ENCODE measurements at regions not wholly inside any gene's neighbourhood (a gene's known extent, or its start where the extent isn't known, plus 50 kb on each side); places are given as distances from the start of the nearest gene placed in this dataset.
"Not testable (repeated sequence)": the region's sequence is repeated elsewhere in the genome, so short reads cannot be mapped to it uniquely, and the experiment has no call there.

DNA sequence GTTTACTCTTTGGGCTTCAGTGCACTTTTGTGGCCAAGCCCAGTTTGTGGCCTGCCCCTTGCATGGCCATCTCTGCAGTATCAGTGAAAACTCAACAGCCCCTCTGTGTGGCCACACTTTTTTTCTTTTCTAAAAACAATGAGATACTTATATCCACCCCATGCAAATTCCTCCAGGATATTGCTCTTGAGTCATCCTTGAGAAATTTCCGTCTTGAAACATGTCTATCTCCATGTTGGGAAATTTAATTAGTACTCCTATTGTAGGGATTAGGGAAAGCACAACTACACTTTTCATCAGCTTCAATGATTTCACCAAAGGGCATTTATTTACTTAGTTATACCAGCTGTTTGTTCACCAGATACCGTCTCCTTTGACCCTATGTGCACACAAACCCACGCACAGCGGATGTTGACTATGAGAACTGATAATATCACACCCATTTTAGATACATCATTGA is 993.1 kb downstream of the TSN start:
- no peak for DNase-seq

DNA sequence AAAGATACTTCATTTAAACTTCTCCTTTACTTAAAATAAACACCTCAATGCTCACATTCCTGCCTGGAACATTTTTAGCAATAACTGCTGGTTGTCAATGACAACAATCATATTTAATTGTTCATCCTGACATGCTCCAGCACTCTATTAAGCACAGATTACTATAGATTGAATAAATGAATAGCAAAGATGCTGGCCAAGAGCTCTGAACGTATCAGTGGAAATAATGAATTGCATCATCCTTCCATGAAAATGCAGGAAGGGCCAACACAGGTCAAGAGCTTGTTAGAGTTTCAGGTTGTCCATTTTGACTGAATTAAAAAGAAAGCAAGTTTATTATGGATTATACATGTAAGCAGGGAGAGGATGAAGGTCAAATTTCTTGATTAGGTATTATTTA is 994.0 kb downstream of the TSN start:
- DNase-seq, result no peak

DNA sequence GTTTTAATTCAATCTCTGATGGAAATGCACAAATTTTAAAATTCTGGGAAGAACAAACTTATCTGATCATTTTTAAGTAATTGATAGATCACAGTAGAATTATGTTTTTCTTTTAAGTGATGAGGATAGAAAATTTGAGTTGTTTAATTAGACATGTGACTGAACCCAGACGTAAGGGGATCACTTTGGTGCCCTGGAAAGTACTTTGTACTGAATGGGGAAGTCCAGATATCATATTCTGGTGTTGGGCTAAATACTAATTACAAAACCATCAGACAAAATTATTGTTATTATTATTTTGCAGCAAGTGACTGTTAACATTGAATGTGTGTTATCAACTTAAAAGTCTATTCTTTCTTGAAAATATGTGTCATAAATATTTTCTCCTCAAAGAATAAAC is 994.6 kb downstream of the TSN start:
- DNase-seq, result no peak

DNA sequence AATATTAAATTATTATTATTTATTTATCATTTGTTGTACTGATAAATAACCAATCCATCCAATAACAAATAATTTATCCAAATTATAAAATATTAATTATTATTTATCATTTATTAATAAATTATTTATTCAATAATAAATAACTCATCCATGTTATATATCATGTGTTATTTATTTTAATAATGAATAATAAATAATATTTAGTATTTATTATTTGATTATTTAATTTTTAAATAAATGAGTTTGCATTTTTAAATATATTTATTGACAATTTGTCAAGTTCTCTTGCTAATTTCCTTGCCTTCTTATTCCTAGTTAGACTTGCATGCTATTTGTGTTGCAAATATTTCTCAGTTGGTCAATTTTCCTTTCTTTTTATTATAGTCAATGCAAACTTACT is 995.4 kb downstream of the TSN start:
- DNase-seq, result no peak

DNA sequence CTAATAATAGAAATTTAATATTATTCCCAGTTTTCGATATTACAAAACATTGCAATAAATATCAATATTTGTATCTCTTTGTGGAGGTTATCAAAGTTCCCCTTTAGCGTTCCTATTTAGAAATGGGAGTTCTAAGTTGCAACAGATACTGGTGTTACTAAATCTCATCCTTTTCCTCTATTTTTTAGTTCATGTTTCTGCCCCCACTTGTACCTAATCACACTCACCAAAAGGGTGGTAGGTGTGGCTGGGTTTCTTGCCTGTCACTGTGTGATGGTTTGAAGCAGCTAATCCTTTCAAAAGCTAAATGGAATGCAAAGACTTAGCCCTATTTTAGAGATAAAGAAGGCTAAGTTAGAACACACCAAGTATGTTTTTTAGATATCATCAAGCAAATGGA is 997.9 kb downstream of the TSN start:
- no peak for DNase-seq

DNA sequence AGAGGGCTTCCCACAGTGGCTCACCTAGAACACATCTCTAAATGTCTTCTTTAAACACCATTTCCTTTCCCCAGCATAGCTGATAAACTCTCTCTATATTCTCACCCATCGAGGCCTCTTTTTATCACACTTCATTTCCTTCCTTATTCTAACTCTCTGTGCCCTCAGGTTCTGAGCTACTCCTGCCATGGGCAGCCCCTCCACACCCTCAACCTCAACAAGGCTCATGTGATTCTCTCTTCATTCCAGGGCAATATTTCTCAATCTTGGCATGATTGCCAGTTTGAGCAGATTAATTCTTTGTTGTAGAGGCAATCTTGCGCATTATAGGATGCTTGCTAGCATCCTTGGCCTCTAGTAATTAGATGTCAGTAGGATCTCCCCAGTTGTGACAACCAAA is 999.1 kb downstream of the TSN start:
- DNase-seq, result no peak

DNA sequence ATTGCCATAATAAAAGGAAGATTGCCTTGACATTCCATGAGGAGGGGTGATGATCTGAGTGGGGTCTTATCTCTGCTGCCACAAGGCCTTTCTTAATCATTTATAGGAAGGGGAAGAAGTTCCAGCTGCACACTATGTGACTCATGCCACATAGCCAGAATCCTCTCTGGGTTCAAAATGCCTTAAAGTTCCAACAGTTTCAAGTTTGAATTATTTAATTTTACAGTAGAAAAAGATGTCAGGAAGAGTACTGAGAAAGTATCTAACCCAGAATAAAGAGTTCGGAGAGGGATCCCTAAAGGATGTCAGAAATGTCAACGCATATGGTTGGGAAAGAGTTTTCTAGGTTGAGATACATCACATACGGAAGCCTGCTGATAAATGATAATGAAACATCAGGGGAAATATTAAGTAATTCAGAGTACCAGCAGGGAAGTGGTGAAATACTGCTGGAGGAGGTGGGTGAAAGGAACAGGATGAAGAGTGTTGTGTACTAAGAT is 999.9 kb downstream of the TSN start:
- no peak for DNase-seq

DNA sequence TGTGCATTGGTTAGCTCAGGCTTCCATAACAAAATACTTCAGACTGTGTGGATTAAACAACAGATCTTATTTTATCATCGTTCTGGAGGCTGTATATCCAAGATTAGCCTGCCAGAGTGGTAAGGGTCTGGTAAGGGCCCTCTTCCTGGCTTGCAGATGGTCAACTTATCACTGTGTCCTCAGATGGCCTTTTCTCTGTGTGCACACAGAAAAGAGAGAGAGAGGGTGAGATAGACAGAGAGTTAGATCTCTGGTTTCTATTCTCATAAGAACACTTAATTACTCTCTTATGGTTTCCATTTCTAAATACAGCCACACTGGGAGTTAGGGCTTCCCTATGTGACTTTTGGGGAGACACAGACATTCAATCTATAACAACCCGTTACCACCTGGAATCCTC is 1003.5 kb downstream of the TSN start:
- DNase-seq, result peak; percentile 24

DNA sequence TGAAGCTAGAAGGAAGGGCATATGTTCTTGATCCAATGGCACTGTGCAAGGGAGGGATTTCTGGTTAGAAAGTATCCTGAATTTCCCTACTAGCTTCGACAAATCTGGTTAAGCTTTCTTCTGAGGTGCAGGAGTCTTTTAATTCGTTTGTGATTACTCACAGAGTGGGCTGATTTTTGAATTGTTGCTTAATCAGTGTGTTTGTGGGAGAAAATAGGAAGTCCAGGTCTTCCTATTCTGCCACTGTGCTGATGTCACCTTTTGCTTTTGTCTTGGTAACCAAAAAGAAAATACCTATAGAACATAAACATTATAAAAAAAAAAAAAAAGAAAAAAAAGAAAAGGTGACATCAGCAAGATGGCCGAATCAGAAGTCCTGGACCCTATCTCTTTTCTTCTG is 1008.6 kb downstream of the TSN start:
- no peak for DNase-seq

DNA sequence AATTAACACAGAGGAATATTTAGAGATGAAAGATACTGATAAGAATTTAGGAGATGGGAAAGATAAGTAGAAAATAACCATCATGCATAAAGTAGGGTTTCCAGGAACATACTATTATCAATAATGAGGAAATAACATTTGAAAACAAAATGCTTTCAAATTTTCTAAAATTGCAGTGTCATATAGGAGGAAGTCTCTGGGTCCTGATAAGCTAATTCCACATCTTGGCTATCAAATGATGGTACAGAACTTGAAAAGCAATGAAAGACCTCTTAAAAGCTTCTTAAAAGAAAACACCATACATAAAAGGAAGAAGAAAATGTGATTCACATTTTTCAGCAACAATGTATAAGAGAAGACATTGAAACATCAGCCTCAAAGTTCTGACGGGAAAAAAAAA is 1024.8 kb downstream of the TSN start:
- DNase-seq, result no peak

DNA sequence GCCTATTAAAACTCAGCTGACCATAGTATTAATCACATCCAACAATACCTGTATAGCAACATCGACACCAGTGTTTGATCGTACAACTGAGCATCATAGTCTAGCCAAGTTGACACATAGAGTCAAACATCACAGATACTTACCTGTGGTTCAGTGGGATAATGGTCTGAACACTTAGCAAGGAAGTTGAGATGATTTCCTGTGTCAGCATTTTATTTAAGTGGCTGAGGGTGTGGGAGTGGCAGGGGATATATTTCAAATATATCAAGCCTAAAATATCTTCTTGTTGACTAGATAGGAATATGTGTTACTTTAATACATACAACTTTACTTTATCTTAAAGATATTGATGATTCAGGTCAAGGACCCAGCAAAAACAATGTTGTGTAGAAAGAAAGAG is 1038.6 kb downstream of the TSN start:
- DNase-seq, result no peak

DNA sequence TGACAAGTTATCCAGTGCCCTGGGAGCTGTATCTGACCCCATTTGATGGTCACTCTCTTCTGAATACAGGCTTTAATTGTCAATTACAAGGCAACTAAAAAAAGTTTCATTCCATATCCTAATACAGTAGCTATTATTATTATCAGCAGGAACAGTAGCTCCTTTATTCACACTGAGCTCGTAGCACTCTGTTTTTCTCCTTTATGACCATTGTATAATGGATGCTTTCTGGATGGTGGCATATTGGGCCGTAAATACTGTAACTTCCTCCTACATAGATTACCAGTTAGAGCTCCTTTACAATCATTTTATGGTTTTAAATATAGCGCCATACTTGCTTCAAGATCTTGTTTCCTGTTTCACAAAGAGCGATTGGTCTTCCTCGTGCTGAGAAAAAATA is 1040.3 kb downstream of the TSN start:
- DNase-seq, result no peak

DNA sequence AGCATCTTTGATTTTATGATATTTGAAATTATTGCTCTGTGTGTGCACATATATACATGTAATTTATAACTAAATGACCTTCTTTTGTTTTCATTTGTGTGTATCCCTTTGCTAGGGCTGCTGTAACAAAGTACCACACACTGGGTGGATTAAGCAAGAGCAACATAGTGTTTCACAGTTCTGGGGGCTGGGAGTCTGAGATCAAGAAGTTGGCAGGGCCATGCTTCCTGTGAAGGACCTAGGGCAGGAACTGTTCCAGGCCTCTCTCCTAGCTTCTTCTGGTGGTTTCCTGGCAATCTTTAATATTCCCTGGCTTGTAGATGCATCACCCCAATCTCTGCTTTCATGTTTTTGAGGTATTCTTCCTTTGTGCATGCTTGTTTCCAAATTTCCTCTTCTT is 1043.9 kb downstream of the TSN start:
- no peak for DNase-seq

DNA sequence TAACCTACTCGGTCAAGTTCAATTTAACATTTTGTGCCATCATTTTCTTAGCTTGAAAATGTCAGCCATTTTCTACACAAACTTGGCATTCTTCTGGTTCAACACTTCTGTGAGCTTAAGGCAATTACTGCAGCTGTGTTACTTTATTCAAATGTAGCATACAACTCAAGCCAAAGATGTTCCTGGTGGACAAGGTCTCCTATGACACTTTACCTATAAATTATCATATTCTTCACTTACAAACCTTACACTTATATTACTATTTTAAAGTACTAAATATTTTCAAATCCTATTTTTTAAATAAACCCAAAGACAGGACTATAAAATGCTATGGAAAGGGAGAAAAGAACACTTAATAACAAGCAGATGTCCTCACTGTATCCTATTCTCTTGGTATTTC is 1045.3 kb downstream of the TSN start:
- DNase-seq, result no peak

DNA sequence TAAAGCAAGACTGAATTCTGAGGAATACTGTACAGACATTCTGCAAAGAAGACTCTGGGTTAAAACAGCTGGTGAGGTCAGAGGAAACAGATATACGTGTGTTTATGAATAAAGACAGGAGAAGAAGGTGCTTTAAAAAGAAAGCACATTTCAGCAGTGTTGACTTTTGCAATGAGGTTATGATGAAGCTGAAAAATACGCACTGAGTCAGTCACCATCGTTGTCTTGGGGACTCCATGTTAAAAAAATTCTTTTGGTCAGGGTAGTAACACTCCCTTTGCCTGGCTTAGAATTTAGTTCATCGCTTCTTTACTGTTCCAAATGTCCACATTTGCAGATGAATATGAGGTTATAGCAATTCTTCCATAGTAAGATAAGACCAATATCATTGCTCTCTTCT is 1049.0 kb downstream of the TSN start:
- no peak for DNase-seq

DNA sequence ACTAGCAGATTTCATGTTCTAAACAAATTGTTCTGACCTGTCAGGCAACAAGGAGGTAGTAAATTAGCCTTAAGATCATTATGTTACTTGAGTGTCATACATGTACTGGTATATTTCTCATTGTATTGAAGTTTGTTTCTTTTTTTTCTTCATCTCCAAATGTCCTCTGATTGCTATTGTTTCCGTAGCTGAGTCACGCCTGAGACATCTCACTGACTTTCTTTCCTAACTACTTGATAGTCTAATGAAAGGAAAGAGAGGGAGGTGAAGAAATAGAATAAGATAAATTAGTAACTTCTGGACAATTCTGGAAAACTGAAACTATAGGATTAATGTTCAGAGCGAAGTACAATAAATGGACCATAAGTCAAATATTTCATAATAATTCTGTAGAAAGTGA is 1049.9 kb downstream of the TSN start:
- no peak for DNase-seq

DNA sequence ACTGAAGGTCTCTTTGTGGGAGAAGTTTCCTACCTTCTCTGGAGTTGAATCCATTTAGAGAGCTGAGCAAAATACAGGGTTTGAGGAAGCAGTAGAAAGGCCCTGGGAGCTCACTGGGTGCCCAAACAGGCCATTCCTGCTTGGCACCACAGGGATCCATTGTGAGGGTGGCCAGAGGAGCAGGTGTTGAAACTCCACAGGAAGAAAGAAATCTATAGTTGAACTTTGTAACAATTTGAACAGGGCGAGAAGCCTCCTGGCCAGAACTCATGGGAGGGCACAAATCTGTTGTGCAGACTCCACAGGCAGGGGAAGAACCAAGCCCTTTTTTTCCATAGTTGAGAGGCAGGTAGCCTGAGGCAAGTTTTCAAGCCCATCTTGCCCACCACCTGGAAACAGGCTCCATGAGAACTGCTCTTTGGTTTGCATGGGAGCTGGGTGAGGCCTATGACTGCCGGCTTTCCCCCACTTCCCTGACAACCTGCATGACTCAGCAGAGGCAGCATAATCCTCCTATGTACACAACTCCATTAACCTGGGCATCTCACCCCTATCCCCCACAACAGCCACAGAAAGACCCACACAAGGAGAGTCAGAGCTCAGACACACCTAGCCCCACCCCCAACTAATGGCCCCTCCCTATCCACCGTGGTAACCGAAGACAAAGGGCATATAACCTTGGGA is 1053.0 kb downstream of the TSN start:
- DNase-seq, result no peak

DNA sequence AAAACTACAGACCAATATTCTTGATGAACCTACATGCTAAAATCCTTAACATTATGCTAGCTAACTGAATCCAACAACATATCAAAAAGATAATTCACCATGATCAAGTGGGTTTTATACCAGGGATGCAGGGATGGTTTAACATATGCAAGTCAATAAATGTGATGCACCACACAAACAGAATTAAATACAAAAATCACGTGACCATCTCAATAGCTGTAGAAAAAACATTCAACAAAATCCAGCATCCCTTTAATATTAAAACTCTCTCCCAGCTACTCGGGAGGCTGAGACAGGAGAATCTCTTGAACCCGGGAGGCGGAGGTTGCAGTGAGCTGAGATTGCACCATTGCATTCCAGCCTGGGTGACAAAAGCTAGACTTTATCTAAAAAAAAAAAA is 1056.8 kb downstream of the TSN start:
- not testable (repeated sequence) for DNase-seq

DNA sequence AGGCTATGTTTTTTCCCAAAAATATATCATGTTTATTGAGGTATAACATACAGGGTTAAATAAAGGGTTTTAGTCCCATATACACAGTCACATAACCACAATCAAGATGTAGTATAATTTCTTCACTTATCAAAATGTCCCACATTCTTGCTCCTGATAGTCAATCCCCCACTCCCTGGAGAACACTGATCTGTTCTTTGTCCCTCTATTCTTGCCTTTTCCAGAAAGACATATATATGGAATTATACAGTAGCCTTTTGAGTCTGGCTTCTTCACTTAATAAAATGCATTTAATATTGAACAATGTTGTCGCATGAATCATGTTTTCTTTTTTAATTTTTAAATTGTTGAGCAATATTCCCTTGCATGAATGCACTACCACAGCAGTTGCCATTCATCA is 1059.7 kb downstream of the TSN start:
- DNase-seq, result no peak

DNA sequence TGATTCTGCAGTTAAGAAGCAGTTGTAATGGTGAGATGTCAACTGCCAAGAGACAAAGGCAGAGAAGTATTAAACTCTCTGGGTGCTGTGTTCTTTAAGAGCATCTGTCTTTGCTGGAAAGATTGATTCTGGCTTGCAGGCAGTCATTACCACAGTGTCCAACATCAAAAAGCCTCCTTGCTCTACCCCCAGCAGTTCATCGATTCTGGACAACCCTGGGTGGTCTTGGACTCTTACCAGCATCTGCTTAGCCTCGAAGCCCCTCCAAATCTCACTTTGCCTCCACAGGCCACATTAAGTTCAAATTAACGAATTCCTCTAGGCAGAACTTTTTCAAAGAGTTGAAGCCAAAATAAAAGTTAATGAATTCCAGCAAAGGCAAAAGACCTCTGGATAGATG is 1061.4 kb downstream of the TSN start:
- no peak for DNase-seq

DNA sequence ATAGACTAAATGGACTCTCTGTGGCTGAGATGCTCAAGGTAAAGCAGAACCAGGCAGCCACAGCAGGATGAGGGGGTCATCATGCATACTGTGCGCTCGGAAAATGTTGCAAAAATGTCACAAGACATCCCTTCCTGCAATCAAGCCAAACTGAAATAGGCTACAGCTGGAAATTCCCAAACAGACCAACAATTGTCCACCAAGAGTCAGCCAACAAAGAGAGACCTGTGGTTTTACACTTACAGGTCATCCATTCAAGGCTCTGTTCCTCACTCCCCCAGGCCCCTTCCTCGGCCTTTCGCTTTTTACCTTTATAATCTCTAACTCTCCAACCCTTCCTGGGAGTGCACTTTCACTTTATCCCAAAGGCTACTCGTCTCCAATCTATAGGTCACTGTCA is 1066.9 kb downstream of the TSN start:
- DNase-seq, result no peak

DNA sequence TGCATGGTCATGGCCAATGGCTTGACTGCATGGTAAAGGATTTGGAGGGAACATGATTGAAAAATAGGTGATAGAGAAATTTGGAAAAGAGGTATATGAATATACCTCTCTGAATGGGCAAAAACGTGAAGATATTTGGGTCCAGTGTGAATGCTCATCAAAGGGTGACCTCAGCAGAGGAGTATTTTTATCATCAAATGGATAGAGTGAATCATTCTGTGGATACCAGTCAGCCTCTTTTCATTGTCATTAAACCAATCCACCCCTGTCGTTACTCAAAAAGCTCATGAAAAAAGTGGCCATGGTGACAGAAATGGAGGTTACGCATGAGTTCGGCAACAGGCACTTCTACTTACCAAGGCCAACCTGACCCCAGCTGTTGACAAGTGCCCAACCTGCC is 1074.7 kb downstream of the TSN start:
- DNase-seq, result no peak

DNA sequence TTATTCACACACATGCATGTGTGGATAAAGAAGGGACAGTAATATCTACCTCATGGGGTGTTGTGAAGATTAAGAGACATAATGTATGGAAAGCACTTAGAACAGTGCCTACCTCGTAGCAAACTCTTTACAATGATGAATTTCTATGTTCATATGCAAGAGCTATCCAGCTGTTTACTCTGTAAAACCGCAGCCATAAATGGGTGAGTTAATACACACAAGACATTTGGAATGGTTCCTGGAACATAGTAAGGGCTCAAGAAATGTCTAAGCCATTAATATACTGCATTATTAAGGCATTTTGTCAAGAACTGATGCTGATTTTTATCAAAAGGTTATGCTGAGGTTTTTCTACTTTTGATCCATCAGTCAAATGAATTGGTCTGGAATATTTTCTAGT is 1076.2 kb downstream of the TSN start:
- DNase-seq, result no peak

DNA sequence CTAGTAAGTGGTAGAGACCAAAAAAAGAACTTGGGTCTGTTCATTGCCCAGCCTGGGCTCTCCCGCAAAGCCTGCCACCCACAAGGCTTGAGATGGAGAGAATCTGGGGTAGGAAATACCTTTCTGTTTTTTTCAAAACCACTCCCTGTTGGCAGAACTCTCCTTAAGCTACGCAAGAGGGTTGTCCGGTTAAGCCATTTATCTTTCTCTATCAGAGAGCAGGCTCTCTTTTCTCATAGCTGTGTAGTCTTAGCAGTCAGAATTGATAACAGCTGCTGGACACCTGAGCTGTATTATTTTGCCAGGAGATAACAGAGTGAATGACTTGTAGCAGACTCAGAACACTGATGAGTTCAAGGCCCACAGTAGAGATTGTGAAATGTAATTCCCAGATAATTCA is 1088.1 kb downstream of the TSN start:
- DNase-seq, result no peak

DNA sequence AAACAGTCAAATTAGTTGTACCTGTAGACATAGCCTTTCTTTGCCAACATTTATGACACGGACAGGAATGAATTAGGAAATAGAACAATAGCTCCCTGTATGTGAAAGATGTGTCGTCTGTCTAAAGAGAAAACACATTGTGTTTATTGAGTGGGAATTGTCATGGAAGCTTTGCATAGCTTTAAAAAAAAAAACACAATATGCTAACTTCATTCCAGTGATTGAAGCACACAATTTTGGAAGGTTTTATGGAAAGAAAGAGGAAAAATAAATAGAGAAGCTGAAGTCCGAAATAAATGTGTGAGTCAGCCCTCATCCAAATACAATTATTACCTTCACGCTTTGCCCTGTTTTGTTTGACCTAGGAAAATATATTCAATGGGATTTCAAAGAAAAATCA is 1095.7 kb downstream of the TSN start:
- no peak for DNase-seq
